ENCODE measurements at regions not wholly inside any gene's neighbourhood (a gene's known extent, or its start where the extent isn't known, plus 50 kb on each side); places are given as distances from the start of the nearest gene placed in this dataset.

- no peak for TF ChIP-seq POLR2AphosphoS5 (IDR thresholded peaks at IDR 0.05; ENCODE audit: low read depth)
- TF ChIP-seq CTCF (conservative IDR thresholded peaks at IDR 0.05; ENCODE audit: low read depth in 2 of 2): no peak
- TF ChIP-seq EZH2phosphoT487 (IDR thresholded peaks at IDR 0.05; ENCODE audit: unreplicated experiment): no peak
- no peak for TF ChIP-seq NANOG (IDR thresholded peaks at IDR 0.05; ENCODE audit: borderline replicate concordance)
- TF ChIP-seq, protein P1, sequence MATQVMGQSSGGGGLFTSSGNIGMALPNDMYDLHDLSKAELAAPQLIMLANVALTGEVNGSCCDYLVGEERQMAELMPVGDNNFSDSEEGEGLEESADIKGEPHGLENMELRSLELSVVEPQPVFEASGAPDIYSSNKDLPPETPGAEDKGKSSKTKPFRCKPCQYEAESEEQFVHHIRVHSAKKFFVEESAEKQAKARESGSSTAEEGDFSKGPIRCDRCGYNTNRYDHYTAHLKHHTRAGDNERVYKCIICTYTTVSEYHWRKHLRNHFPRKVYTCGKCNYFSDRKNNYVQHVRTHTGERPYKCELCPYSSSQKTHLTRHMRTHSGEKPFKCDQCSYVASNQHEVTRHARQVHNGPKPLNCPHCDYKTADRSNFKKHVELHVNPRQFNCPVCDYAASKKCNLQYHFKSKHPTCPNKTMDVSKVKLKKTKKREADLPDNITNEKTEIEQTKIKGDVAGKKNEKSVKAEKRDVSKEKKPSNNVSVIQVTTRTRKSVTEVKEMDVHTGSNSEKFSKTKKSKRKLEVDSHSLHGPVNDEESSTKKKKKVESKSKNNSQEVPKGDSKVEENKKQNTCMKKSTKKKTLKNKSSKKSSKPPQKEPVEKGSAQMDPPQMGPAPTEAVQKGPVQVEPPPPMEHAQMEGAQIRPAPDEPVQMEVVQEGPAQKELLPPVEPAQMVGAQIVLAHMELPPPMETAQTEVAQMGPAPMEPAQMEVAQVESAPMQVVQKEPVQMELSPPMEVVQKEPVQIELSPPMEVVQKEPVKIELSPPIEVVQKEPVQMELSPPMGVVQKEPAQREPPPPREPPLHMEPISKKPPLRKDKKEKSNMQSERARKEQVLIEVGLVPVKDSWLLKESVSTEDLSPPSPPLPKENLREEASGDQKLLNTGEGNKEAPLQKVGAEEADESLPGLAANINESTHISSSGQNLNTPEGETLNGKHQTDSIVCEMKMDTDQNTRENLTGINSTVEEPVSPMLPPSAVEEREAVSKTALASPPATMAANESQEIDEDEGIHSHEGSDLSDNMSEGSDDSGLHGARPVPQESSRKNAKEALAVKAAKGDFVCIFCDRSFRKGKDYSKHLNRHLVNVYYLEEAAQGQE (IDR thresholded peaks at IDR 0.05; ENCODE audit: unreplicated experiment): no peak
- no peak for TF ChIP-seq EZH2 (IDR thresholded peaks at IDR 0.05; ENCODE audit: low read depth, unreplicated experiment)
- no peak for TF ChIP-seq STAT1 (IDR thresholded peaks at IDR 0.05; ENCODE audit: unreplicated experiment)
- no peak for TF ChIP-seq JUNB (IDR thresholded peaks at IDR 0.05; ENCODE audit: unreplicated experiment)
Measured at GRCh38 chr9:13674926-13675637, 395.6 kb upstream of the MPDZ start.

Measured in GM23338 (cell line).